Nephron progenitor cell (in vitro differentiated cells): ENCODE measurements at regions not wholly inside any gene's neighbourhood (a gene's known extent, or its start where the extent isn't known, plus 50 kb on each side); places are given as distances from the start of the nearest gene placed in this dataset.

Source experiments
- DNase-seq: peaks from one replicate; pipeline ENCODE4 v3.0.0; 2021
- H3K27ac Mint-ChIP-seq: 2 replicates; pipeline ENCODE4 v1.8.0; 2021; ENCODE audit warnings: mild to moderate bottlenecking, moderate library complexity, mixed read lengths
- H3K27me3 Mint-ChIP-seq: 2 replicates; pipeline ENCODE4 v1.8.0; 2021; ENCODE audit warnings: mild to moderate bottlenecking, low read depth, mixed read lengths; ENCODE audit not compliant: poor library complexity
- H3K36me3 Mint-ChIP-seq: 2 replicates; pipeline ENCODE4 v1.8.0; 2021; ENCODE audit warnings: low read depth, mixed read lengths
- H3K4me1 Mint-ChIP-seq: 2 replicates; pipeline ENCODE4 v1.8.0; 2021; ENCODE audit warnings: mixed read lengths
- H3K4me3 Mint-ChIP-seq: 2 replicates; pipeline ENCODE4 v1.8.0; 2021; ENCODE audit warnings: mild to moderate bottlenecking, moderate library complexity, mixed read lengths
- H3K9me3 Mint-ChIP-seq: 2 replicates; pipeline ENCODE4 v1.8.0; 2021; ENCODE audit warnings: mild to moderate bottlenecking, moderate library complexity, mixed read lengths
- CTCF ChIP-seq: fragments of 200-600 bp; sonication (generic); IDR thresholded peaks from 2 replicates; pipeline ENCODE4 v1.5.0; 2021; ENCODE audit warnings: antibody characterized with exemption

- Mint-ChIP-seq H3K9me3 (no peaks in the 10 kb centered on the region), H3K4me1 (peaks cover 39% of the 10 kb centered on the region), H3K27ac (no peak overlapping the region), H3K4me3 (no peak overlapping the region), H3K36me3 (no peaks in the 10 kb centered on the region), H3K27me3 (peaks cover 63% of the 10 kb centered on the region)
- DNase-seq = no peak
- TF ChIP-seq CTCF = no peak
These were observed 343.7 kb downstream of the BRD1 start for GRCh38 chr22:49483946-49484345.

DNA sequence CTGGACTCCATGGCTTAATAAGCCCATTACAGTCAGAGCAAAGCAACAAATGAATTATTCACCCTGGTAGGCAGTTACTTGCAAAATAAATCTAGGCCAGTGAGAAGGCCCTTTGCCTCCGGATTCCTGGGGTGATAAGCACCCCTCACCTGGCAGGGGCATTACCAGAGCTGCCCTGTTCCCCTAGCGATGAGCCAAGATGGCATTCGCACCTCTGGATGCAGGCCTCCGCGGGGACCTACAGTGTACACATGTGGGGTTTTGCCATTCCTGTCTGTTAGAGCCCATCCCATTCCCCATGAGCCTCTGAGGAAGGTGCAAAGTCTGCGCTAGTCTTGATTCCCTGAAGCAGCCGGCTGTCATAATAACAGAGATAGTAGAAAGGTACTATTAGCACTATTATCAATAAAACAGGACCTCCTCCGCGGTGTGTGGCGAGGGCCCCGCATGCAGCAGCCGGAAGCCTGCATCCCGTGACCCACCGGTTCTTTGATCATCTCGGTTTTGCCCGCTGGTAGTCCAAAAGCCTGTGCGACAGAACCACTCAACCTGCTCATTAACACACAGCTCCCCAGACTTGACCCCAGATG is 344.3 kb downstream of the BRD1 start:
- H3K27me3 Mint-ChIP-seq = peaks cover 63% of the 10 kb centered on the region
- no peaks in the 10 kb centered on the region for H3K36me3 Mint-ChIP-seq
- no peak for DNase-seq
- H3K4me1 Mint-ChIP-seq = peaks cover 42% of the 10 kb centered on the region
- no peak overlapping the region for H3K4me3 Mint-ChIP-seq
- H3K9me3 Mint-ChIP-seq = peaks cover 3% of the 10 kb centered on the region
- TF ChIP-seq CTCF = no peak
- no peak overlapping the region for H3K27ac Mint-ChIP-seq

- peaks cover 4% of the 10 kb centered on the region for H3K9me3 Mint-ChIP-seq
- H3K27ac Mint-ChIP-seq = no peak overlapping the region
- H3K36me3 Mint-ChIP-seq = no peaks in the 10 kb centered on the region
- peaks cover 43% of the 10 kb centered on the region for H3K4me1 Mint-ChIP-seq
- H3K27me3 Mint-ChIP-seq = peaks cover 60% of the 10 kb centered on the region
- no peak for DNase-seq
- no peak overlapping the region for H3K4me3 Mint-ChIP-seq
- TF ChIP-seq CTCF = no peak
These were observed 344.9 kb downstream of the BRD1 start for GRCh38 chr22:49482811-49483210.

- DNase-seq = peak; percentile 46
- Mint-ChIP-seq H3K4me3 (peak overlapping the region; percentile 74), H3K27me3 (peaks cover 61% of the 10 kb centered on the region), H3K27ac (no peak overlapping the region), H3K4me1 (peaks cover 40% of the 10 kb centered on the region), H3K36me3 (peaks cover 5% of the 10 kb centered on the region), H3K9me3 (peaks cover 9% of the 10 kb centered on the region)
- no peak for TF ChIP-seq CTCF
These were observed 345.8 kb downstream of the BRD1 start for GRCh38 chr22:49481659-49482399.

GRCh38 chr22:49480896-49481658 is 346.6 kb downstream of the BRD1 start:
- H3K4me1 Mint-ChIP-seq = peaks cover 40% of the 10 kb centered on the region
- peak overlapping the region; percentile 74 for H3K4me3 Mint-ChIP-seq
- no peak for DNase-seq
- peaks cover 60% of the 10 kb centered on the region for H3K27me3 Mint-ChIP-seq
- peaks cover 17% of the 10 kb centered on the region for H3K9me3 Mint-ChIP-seq
- H3K36me3 Mint-ChIP-seq = peaks cover 8% of the 10 kb centered on the region
- H3K27ac Mint-ChIP-seq = no peak overlapping the region
- no peak for TF ChIP-seq CTCF
